OCI-LY1 (cell line): ENCODE measurements at regions not wholly inside any gene's neighbourhood (a gene's known extent, or its start where the extent isn't known, plus 50 kb on each side); places are given as distances from the start of the nearest gene placed in this dataset.

Experiments
- CTCF ChIP-seq: fragments of 200-600 bp; sonication (generic), shearing (Covaris generic); IDR thresholded peaks from 2 replicates; pipeline ENCODE4 v1.5.1; 2017; ENCODE audit warnings: mild to moderate bottlenecking, antibody characterized with exemption, low read length, moderate library complexity, mixed read lengths
- EZH2 ChIP-seq: fragments of 200-600 bp; sonication (generic), shearing (Covaris generic); IDR thresholded peaks from 2 replicates; pipeline ENCODE4 v1.8.0; 2017; ENCODE audit warnings: borderline replicate concordance, mixed run types, mild to moderate bottlenecking, antibody characterized with exemption, low read length, moderate library complexity, mixed read lengths

GRCh38 chr10:44132361-44133289 lies 252.3 kb downstream of the CXCL12 start:
- TF ChIP-seq CTCF: no peak
- no peak for TF ChIP-seq EZH2
